GM19455 (cell line): ENCODE measurements at regions not wholly inside any gene's neighbourhood (a gene's known extent, or its start where the extent isn't known, plus 50 kb on each side); places are given as distances from the start of the nearest gene placed in this dataset.
"Not testable (repeated sequence)": the region's sequence is repeated elsewhere in the genome, so short reads cannot be mapped to it uniquely, and the experiment has no call there.

ENCODE experiments used
- ATAC-seq: cut with Tn5 transposase; IDR thresholded peaks from one replicate; pipeline ENCODE4 v1.9.1; 2021; ENCODE audit not compliant: unreplicated experiment

DNA sequence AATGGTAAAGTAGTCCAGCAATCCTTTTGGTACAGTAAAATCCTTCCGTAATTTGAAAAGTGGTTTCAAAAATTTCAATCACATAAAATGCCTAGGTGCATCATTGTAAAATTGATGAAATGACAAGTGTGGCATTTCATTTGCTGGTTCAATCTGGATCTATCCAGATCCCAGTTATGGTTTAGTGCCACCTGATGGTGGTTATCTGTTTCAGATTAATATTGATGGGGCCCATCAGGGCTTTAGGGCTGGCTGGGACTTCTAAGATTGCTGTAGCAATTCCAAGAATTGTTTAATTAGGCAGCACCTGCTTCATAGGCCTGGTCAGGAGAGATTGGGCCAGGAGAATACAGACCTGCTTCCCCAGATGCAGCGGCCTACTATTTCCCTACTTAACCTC lies 55.5 kb upstream of the PIK3C3 start:
- no peak for ATAC-seq

DNA sequence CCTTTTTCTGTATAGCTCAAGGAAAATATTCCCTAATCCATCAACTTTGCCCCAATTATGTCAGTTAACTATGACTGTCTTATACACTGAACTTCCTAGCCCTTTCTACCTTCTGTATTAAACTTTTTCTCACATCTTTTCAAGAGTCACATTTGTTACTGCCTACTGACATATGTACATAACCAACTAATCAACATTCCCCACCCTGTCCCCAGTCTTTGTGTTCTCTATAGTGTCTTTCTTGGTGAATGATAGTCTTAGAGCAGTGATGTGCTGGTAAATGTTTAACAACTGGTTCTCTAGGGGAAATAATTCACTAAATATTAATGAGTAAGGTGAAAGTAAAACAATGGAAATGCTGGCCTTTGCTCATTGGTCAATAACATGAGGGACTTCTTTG lies 61.6 kb upstream of the PIK3C3 start:
- no peak for ATAC-seq

DNA sequence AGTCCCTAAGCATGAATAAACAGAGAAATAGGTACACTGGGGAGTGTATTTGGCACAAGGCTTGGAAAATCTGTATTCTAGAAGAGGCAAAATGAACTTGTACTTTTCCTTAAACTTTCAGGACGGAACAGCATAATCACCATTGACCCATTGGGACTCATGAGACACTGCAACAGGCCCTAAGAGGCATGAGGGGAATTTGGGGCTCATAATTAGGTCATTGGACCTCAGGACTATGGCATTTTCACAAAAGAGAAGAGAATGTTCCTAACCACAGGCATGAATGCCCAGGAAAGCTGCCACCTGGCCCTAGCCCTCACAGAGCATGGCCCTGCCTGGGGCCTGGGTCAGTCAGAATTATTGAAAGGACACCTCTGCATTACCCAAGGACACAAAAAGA lies 67.9 kb upstream of the PIK3C3 start:
- ATAC-seq, result no peak

DNA sequence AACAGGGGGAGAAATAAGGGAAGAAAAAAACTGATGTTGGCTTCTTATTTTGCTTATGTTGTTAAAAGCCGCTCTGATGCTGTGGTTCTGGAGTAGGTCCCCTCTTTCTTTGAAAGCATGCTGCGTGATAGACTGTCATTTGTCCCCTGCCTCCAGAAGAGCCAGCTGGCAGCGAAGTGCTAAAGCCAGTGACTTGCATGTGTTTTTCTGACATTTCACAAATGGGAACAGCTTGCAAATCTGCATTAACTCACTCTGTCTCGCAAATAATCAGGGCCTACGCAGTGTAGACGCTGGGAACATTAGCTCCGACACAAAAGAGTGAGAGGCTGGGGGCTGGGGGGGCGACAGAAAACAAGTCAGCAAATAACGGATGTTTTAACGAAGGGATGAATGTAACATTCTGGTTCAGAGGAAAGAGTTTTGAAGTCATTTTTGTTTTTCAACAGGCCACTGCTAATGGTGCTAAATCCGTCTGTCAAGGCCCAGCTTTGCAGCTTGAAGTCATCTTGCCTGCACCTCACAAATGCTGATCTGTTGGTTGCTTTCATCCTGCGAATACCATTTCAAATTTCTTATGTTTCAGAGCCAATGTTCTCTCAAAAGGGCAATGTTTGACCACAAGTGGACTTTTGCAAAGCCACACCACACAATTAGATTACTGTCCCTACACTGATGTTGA lies 68.8 kb upstream of the PIK3C3 start:
- ATAC-seq, result no peak

DNA sequence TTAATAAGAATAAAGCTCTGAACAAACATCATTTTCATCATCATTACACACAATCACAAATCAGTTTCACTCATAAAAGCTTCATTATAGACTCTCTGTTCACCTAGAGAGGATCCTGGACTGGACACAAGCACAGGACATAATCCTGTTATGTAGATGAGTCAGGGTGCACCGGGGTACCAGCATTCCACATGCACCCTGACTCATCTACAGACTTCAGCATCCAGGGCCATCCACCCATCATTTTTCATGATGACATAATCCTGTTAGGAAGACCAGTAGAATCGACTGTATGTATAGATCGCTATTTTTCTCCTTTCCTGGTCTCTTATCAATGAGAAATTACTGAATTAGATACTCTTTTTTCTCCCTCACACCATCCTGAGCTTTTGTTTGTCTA lies 73.7 kb upstream of the PIK3C3 start:
- no peak for ATAC-seq

DNA sequence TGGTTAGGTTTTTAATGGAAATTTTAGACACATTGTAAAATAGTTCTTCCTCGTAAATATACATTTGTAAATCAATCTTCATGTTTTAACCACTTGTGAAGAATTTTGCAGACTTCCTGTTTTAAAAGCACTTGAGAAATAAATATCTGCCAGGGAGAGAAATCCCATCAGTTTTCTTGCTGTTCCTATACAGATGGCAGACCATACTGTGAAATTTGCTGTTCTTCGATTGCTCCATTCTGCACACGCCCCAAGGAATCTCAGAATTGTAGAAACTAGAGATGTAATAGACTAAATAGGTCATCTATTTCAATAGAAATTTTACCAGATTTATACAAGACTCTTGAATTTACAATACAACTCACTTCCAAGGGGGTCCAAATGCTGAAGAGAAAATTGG lies 75.8 kb upstream of the PIK3C3 start:
- ATAC-seq, result no peak

DNA sequence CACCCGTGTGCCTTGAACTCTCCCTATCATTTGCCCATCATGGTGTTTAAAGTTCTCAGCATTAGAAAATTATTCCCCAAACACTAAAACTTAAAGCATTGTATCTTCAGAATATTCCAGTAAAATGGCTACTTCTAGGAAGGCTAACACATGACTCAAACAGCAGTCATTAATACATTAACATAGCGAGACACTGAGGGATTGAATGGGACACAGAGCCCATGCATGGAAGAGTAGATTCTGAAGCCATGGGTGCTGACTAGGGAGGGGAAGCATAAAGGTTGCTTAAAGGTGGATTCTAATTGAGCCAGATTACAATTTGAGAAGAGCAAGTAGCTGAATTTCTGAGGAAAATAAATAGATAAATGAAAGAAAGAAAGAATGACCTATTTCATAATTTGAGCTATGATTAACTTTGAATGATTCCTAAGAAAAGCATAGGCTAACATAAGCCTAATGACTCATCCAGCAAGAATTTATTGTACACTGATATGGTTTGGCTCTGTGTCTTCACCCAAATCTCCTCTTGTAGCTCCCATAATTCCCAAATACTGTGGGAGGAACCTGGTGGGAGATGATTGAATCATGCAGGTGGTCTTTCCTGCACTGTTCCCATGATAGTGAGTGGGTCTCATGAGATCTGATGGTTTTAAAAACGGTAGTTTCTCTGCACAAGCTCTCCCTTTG lies 79.8 kb upstream of the PIK3C3 start:
- no peak for ATAC-seq

DNA sequence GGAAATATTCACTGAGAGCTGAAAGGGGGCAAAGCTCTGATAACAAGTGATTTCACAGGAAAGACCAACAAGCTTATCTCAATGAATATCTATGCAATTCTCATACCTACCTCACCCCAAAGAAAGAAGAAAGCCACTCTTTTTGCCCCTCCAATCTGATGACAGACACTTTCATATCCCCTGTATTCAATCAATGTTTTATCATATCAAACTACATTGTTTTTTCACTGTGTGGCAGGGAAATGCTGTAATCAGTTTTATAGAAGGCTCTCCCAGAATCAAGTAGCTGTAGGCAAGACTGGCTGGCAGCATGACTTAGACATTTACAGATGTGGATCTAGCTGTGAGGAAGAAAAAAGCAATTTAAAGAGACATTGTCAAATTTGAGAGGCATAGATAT lies 81.3 kb upstream of the PIK3C3 start:
- ATAC-seq, result no peak

DNA sequence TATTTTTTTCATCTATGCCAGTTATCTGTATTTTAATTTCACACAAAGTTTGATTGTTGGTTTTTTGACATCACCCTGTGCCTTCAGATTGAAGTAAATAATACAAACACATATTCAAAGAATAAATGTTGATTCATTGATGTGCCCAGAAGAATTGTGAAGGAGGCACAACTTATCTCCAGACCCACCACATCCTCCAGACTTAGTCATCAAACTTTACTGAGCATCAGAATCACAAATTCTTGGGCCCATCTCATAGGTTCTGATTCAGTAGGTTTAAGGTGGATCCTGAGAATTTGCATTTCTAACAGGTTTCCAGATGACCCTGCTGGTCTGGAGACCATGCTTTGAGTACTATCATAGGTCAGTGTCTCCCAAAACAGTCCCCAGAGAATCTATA lies 82.8 kb upstream of the PIK3C3 start:
- no peak for ATAC-seq

DNA sequence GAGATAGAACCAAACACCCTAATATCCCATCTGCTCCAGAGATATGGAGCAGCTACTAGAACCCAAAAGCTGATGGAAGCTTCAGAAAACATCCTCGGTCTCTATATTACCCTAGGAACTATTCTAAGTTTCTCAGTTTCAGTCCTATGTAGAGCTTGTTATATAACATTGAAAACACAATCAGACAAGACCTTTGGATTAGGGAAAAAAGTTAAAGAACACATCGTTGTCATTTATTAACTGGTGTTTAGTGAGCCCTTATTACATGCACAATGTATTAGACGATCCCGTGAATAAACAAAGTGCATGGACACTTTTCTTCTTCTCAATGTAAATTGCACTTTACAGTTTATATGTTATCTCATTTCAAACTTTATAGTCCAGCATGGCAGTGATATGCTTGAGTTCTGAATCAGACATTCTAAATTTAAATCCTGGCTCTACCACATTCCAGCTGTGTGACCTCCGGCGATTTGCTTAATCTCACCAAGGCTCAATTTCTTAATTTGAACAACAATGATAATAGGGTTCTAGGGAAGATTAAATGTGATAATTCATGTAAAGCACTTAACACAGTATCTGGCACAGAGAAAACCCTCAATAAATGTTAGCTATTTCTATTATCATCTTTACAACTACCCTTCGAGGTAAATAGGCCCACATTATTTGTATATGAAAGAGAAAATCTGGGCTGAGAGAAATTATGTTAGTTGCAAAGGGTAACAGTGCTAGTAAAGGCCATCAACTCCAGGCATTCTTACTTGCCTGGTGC lies 83.6 kb upstream of the PIK3C3 start:
- ATAC-seq, result no peak

DNA sequence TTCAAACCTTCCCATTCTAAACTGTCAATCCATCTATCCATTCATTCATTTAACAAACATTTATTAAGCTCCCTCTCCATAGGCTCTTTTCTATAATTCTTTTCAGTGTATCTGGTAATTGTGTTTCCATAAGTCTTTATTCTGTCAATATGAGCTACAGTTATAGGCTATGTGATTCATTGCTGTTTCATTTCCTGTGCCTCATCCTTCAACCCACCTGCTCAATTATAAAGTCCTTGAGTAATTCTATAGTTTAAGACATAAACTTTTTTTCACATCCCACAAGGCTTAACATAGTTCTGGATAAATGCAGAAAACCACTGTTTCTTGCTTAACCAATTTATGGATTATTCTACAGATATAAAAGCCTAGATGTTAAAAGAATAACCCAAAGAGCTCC lies 84.2 kb upstream of the PIK3C3 start:
- no peak for ATAC-seq

DNA sequence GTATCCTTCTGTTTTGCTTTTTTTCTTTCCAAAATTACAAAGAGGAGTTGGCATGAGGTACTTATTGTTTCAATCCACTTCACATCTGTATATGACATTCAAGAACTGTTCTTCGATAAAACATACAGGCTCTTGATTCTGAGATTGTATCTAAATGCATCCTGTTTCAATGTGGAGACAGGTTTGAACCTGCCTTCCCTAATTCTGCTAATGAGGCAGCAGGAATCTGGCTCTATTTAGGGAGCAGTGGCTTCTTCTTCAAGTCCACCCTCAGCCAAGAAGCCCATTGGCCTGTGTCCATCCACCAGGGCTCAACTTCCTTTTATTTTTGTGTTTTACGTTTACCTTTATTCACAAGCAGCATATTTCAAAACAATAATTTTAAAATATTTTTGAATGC lies 84.8 kb upstream of the PIK3C3 start:
- no peak for ATAC-seq

DNA sequence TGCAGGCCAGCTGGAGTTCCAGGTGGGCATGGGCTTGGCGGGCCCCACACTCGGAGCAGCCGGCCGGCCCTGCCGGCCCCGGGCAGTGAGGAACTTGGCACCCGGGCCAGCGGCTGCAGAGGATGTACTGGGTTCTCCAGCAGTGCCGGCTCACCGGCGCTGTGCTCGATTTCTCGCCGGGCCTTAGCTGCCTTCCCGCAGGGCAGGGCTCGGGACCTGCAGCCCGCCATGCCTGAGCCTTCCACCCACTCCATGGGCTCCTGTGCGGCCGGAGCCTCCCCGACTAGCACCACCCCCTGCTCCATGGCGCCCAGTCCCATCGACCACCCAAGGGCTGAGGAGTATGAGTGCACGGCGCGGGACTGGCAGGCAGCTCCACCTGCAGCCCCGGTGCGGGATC lies 89.2 kb upstream of the PIK3C3 start:
- not testable (repeated sequence) for ATAC-seq

DNA sequence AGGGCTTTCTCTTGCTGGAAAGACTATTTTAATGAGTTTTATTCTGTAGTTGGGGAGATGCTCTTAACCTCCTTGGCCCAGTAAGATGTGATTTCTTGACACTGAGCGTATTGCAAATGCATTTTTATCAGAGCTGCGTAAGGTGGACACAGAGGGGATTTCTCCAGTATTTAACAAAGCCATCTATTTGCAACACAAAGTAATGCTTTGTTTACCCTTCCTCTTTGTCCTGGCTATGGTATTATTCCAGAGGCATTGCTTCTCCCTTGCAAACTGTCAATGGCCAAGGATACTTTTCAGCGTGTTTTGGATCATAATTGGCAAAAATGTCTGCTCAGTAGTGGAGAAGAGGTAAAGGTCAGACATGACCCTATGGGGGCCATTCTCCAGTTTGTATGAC lies 90.8 kb upstream of the PIK3C3 start:
- no peak for ATAC-seq

DNA sequence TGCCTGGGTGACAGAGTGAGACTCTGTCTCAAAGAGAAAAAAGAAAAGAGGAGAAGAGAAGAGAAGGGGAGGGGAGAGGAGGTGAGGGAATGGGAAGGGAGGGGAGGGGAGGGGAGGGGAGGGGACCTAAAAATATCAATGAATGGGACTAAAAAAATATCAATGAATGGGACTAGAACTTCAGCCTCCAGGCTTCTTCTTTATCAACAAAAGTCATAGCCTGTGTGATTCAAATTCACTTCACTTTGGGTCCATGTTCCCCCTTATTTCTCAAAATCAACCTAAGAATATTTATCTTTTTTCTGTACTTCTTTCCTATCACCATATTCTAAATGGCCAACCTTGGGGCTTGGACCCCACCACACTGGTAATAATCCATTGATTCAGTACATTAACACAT lies 92.1 kb upstream of the PIK3C3 start:
- ATAC-seq, result no peak

DNA sequence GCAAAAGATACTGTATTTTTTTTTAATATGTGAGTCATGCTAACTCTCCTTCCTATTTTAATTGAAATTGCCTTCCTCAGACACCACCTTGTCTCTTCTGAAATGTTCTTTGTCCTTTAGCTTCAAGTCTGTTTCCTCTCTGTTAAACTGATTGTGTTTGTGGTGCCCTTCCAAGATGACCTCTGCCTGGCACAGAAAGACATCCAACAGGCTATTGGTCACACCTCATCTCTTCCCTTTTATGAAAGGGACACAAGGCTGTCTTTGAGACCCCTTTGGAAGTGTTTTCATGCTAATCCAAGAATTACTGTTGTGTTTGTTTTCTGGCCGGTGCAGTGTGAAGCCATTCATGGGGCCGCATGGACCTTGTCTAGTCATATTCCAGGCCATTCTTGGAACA lies 94.0 kb upstream of the PIK3C3 start:
- no peak for ATAC-seq

DNA sequence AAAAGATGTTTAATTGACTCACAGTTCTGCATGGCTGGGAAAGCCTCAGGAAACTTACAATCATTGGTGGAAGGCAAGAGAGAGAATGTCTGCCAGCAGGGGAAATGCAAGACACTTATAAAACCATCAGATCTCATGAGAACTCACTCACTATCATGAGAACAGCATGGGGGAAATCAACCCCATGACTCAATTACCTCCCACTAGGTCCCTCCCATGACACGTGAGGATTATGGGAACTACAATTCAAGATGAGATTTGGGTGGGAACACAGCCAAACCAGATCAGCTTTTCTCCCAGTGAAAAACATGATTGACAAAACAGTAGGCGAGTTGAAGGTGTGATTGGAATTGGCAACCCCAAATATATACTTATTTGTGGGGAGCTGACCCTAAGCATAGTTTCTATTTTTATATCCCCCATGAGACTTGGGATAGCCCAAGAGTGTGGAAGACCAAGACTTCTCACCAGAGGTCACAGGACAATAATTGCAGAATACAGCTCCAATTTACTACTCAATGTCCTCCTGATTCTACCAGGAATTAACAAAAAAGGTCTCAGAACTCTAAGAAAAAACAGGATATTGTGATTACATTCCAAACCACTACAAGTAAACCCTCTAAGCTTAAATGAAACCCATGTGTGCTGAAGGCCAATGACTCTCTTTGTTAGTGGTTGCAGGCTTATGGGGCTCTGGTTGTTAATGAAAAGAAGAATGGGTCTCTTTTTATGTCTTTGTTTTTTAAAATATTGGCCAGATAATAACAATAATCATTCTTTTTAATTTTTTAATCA lies 96.1 kb upstream of the PIK3C3 start:
- no peak for ATAC-seq

DNA sequence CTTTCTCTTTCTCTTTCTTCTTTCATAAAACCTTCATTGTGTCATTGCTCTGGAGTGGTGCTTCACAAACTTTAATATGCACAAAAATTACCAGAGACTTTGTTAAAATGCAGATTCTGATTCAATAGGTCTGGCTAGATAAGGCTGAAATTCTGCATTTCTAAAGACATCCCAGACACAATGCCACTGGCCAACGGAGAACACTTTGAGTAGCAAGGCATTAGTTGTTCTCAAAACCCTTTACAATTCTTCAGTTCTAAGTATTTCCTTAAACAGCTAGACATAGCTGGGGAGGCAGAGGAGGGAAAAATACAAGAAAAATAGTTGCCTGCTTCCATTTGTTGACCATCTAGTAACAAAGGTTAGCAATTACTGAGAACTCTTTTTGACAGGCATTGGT lies 101.8 kb upstream of the PIK3C3 start:
- ATAC-seq, result no peak

DNA sequence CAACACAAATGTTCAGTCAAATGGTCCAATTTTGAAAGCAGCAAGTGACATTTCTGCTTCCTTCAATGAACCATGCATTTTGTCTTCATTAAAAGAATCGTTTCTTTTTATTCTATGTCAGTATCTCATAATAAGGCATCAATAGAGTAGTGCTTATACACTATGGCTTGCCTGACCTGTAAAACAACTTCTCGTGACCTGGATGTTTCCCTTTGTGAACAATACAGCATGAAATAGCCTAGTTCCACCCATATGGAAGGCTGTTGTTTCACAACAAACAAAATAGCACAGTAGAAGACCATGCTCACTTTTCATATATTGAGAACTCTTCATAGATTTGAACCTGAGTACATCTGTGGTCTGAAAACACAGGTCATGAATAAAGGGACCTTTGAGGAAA lies 104.3 kb upstream of the PIK3C3 start:
- ATAC-seq, result no peak

DNA sequence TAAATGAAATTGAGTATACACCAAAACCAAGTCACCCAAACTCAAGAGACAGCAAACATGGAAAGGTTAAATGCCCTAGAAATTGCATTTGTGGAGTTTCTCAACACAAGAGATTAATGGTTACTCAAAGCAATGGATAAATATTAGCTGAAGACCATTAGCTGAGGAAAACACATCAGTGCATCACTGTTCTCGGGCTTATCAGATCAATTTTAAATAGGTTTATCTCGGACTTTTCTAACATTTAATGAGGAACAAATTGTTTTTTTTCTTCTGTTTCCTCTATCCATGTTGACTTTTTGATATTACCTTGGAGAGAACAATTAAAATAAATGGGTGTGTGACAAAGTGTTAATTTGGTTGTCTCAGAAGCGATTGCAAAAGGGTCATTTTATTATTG lies 105.4 kb upstream of the PIK3C3 start:
- no peak for ATAC-seq

DNA sequence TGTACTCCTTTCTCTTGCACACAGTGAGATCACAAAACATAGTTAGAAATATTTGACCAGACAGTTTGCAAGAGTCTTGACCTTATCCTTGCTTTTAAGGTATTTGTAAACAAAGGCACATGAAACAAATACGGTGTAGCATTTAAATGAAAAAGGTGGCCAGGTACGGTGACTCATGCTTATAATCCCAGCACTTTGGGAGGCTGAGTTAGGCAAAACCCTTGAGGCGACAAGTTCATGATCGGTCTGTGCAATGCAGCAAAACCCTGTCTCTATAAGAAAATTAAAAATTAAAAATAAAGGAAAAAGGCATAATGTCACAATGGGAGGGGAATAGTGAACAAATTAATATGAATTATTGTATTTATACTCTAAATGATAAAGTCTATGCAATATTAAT lies 109.5 kb upstream of the PIK3C3 start:
- no peak for ATAC-seq

DNA sequence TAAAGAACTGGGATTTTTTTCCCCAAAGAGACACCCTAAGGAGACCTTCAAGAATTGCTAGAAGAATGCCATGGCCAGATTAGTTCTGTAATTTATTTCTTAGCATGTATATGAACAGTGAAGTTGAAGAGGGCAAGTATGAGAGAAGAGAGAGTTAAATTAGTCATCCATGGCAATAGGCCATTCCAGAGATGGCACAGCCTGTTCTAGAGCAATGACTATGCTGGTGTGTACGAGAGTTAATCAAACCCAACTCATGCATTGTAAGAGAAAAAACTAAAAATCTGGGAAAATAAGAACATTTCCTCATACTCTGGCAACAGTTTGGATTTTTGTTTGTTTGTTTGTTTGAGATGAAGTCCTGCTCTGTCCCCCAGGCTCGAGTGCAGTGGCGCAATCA lies 112.1 kb upstream of the PIK3C3 start:
- ATAC-seq, result no peak
